Cerebellar cortex (tissue), 1 donor: ENCODE measurements at regions not wholly inside any gene's neighbourhood (a gene's known extent, or its start where the extent isn't known, plus 50 kb on each side); places are given as distances from the start of the nearest gene placed in this dataset.

ENCODE experiments used
- DNase-seq: peaks from one replicate; pipeline ENCODE4 v3.0.0-alpha.2; 2015; ENCODE audit warnings: low spot score

- no peak for DNase-seq
These were observed 68.8 kb upstream of the BCOR start for GRCh38 chrX:40166582-40166981.

GRCh38 chrX:40165861-40166260 lies 68.1 kb upstream of the BCOR start:
- no peak for DNase-seq

- no peak for DNase-seq
These were observed 67.4 kb upstream of the BCOR start for GRCh38 chrX:40165206-40165605.

GRCh38 chrX:40164751-40165150 lies 67.0 kb upstream of the BCOR start:
- DNase-seq: no peak

GRCh38 chrX:40158036-40158706 lies 60.4 kb upstream of the BCOR start:
- no peak for DNase-seq

GRCh38 chrX:40157228-40158035 lies 59.7 kb upstream of the BCOR start:
- no peak for DNase-seq

GRCh38 chrX:40156470-40157227 lies 58.9 kb upstream of the BCOR start:
- no peak for DNase-seq

GRCh38 chrX:40155589-40156469 lies 58.1 kb upstream of the BCOR start:
- no peak for DNase-seq

- peak; percentile 53 for DNase-seq
These were observed 57.3 kb upstream of the BCOR start for GRCh38 chrX:40154853-40155588.

GRCh38 chrX:40154250-40154852 lies 56.6 kb upstream of the BCOR start:
- peak; percentile 40 for DNase-seq

- no peak for DNase-seq
These were observed 55.8 kb upstream of the BCOR start for GRCh38 chrX:40153345-40154249.

- DNase-seq: no peak
These were observed 55.1 kb upstream of the BCOR start for GRCh38 chrX:40152741-40153344.

- no peak for DNase-seq
These were observed 54.5 kb upstream of the BCOR start for GRCh38 chrX:40152173-40152711.

GRCh38 chrX:40151211-40152172 lies 53.7 kb upstream of the BCOR start:
- DNase-seq: no peak

GRCh38 chrX:40150503-40150902 lies 52.7 kb upstream of the BCOR start:
- DNase-seq: no peak

- no peak for DNase-seq
These were observed 51.8 kb upstream of the BCOR start for GRCh38 chrX:40149286-40150175.
